ENCODE measurements at regions not wholly inside any gene's neighbourhood (a gene's known extent, or its start where the extent isn't known, plus 50 kb on each side); places are given as distances from the start of the nearest gene placed in this dataset.

DNA sequence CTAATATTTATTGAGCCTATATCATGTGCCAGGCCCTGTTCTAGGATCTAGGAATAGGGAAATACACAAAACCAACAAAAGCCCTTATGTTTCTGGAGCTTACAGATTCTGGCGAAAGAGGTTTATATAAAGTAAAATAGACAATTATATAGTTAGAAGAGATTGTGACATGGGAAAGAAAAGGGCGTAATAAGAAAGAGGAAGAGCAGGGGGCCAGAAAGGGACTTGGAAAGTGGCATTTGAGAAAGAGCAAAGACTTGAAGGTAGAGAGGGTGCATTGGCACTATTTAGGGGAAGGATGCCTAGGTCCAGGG, 322.5 kb upstream of the FAM78B start:
- dilution Hi-C loops (cut with MboI; ENCODE audit: extremely low pct_ligation_motif_present, low sequenced_read_pairs): no loop called here
- no peaks in the 10 kb centered on the region for H3K36me3 ChIP-seq (ENCODE audit: control insufficient read depth in 2 of 2, extremely low read depth in 1 of 2, insufficient read depth in 2 of 2, low read length in 2 of 2)
- TF ChIP-seq CTCF (optimal IDR thresholded peaks at IDR 0.05 in 1 of 3, IDR thresholded peaks at IDR 0.05 in 1 of 3, conservative IDR thresholded peaks at IDR 0.05 in 1 of 3; ENCODE audit: extremely low read depth in 1 of 3, insufficient read depth in 2 of 3, low read length in 3 of 3) (no peak), EZH2 (IDR thresholded peaks at IDR 0.05; ENCODE audit: low read length) (no peak)
- no peaks in the 10 kb centered on the region for H3K9me1 ChIP-seq (ENCODE audit: control insufficient read depth, extremely low read depth, insufficient read depth, low read length)
- H3K9me3 ChIP-seq (ENCODE audit: control insufficient read depth, low read depth, low read length): no peaks in the 10 kb centered on the region
- no peak overlapping the region for H3K4me3 ChIP-seq (ENCODE audit: control insufficient read depth in 2 of 3, extremely low read depth in 1 of 3, insufficient read depth in 2 of 3, low read depth in 1 of 3, low read length in 3 of 3)
- H4K20me1 ChIP-seq (ENCODE audit: control insufficient read depth, extremely low read depth, insufficient read depth, low read length): no peaks in the 10 kb centered on the region
- no peaks in the 10 kb centered on the region for H3K27me3 ChIP-seq (ENCODE audit: control insufficient read depth, extremely low read depth, insufficient read depth, low read length)
- no peak overlapping the region for H3K9ac ChIP-seq (ENCODE audit: control insufficient read depth, extremely low read depth, insufficient read depth, low read length)
- FAIRE-seq: no peak
- H2AFZ ChIP-seq (ENCODE audit: control insufficient read depth, low read length): no peak overlapping the region
- no peaks in the 10 kb centered on the region for H3K79me2 ChIP-seq (ENCODE audit: control insufficient read depth, insufficient read depth, low read length)
- H3K4me1 ChIP-seq (ENCODE audit: control insufficient read depth, extremely low read depth, insufficient read depth, low read length): no peaks in the 10 kb centered on the region
- no peak overlapping the region for H3K27ac ChIP-seq (ENCODE audit: control insufficient read depth, insufficient read depth, low read length)
- H3K4me2 ChIP-seq (ENCODE audit: control insufficient read depth, extremely low read depth, insufficient read depth, low read depth, low read length): no peak overlapping the region
- DNase-seq (ENCODE audit: low read depth, low spot score): no peak

GRCh38 chr1:166489670-166490436, 323.1 kb upstream of the FAM78B start:
- Histone ChIP-seq H4K20me1 (ENCODE audit: control insufficient read depth, extremely low read depth, insufficient read depth, low read length) (no peaks in the 10 kb centered on the region), H3K36me3 (ENCODE audit: control insufficient read depth in 2 of 2, extremely low read depth in 1 of 2, insufficient read depth in 2 of 2, low read length in 2 of 2) (no peaks in the 10 kb centered on the region), H3K79me2 (ENCODE audit: control insufficient read depth, insufficient read depth, low read length) (no peaks in the 10 kb centered on the region), H3K9ac (ENCODE audit: control insufficient read depth, extremely low read depth, insufficient read depth, low read length) (no peak overlapping the region), H3K27me3 (ENCODE audit: control insufficient read depth, extremely low read depth, insufficient read depth, low read length) (no peaks in the 10 kb centered on the region), H3K4me1 (ENCODE audit: control insufficient read depth, extremely low read depth, insufficient read depth, low read length) (no peaks in the 10 kb centered on the region), H2AFZ (ENCODE audit: control insufficient read depth, low read length) (no peak overlapping the region), H3K27ac (ENCODE audit: control insufficient read depth, insufficient read depth, low read length) (peak overlapping the region; percentile 34), H3K9me1 (ENCODE audit: control insufficient read depth, extremely low read depth, insufficient read depth, low read length) (no peaks in the 10 kb centered on the region), H3K4me3 (ENCODE audit: control insufficient read depth in 2 of 3, extremely low read depth in 1 of 3, insufficient read depth in 2 of 3, low read depth in 1 of 3, low read length in 3 of 3) (peak overlapping the region in 2 of 3 experiments; percentile 13 to 50), H3K4me2 (ENCODE audit: control insufficient read depth, extremely low read depth, insufficient read depth, low read depth, low read length) (peak overlapping the region; percentile 49), H3K9me3 (ENCODE audit: control insufficient read depth, low read depth, low read length) (no peaks in the 10 kb centered on the region)
- FAIRE-seq (no peak), DNase-seq (ENCODE audit: low read depth, low spot score) (no peak)
- dilution Hi-C loops (cut with MboI; ENCODE audit: extremely low pct_ligation_motif_present, low sequenced_read_pairs): no loop called here
- TF ChIP-seq CTCF (optimal IDR thresholded peaks at IDR 0.05 in 1 of 3, IDR thresholded peaks at IDR 0.05 in 1 of 3, conservative IDR thresholded peaks at IDR 0.05 in 1 of 3; ENCODE audit: extremely low read depth in 1 of 3, insufficient read depth in 2 of 3, low read length in 3 of 3) (no peak), EZH2 (IDR thresholded peaks at IDR 0.05; ENCODE audit: low read length) (no peak)
